Activated CD8-positive, alpha-beta memory T cell treated with anti-CD3 and anti-CD28 coated beads, Interleukin-2, amount 10 ng/mL, durations not matched to agents 7 days and 5 days (primary cell): ENCODE measurements at regions not wholly inside any gene's neighbourhood (a gene's known extent, or its start where the extent isn't known, plus 50 kb on each side); places are given as distances from the start of the nearest gene placed in this dataset.
"Not testable (repeated sequence)": the region's sequence is repeated elsewhere in the genome, so short reads cannot be mapped to it uniquely, and the experiment has no call there.

Source experiments
- ATAC-seq: fragments of 150-1000 bp; cut with Tn5 transposase; one replicate; pipeline ENCODE4 v1.10.0; 2021; ENCODE audit warnings: moderate library complexity
- CTCF ChIA-PET: fragments of 350-600 bp; sonication (Branson Sonifier 250); formaldehyde crosslinking; loops from one replicate; lab custom pipeline; 2021; ENCODE audit warnings: antibody characterized with exemption; lab: Charles Lee
- DNase-seq: peaks from one replicate; pipeline ENCODE4 v3.0.0-alpha.2; 2020
- H3K27ac Mint-ChIP-seq: one replicate; pipeline ENCODE4 v1.8.0; 2021; ENCODE audit warnings: mild to moderate bottlenecking, mixed read lengths
- H3K27me3 Mint-ChIP-seq: one replicate; pipeline ENCODE4 v1.8.0; 2021; ENCODE audit warnings: mixed read lengths
- H3K36me3 Mint-ChIP-seq: one replicate; pipeline ENCODE4 v1.8.0; 2021; ENCODE audit warnings: mild to moderate bottlenecking, mixed read lengths
- H3K4me1 Mint-ChIP-seq: one replicate; pipeline ENCODE4 v1.8.0; 2021; ENCODE audit warnings: mixed read lengths
- H3K4me3 Mint-ChIP-seq: one replicate; pipeline ENCODE4 v1.8.0; 2021; ENCODE audit warnings: mild to moderate bottlenecking, moderate library complexity, mixed read lengths
- H3K9me3 Mint-ChIP-seq: one replicate; pipeline ENCODE4 v1.8.0; 2022; ENCODE audit warnings: low read depth, mixed read lengths

DNA sequence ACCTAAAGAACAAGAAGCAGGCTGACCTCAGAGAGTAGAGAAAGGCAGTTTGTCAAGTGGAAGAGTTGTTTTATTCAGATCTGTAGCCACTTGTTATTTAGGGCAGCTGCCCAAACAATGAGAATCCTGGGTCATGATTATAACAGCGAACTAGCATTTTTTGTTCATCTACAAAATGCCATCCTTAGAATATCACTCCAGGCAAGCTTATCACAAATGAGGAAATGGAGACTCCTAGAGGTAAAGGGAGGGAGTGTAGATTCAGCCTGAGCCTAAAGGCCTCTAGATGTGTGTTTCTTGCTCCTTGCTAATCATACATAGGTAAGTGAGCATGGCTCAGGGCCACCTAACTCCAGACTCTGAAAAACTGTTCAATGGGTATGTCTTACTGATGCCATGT lies 126.1 kb downstream of the HNMT start:
- CTCF ChIA-PET, result no interaction called here
- H3K27me3 Mint-ChIP-seq, result no peaks in the 10 kb centered on the region
- DNase-seq (no peak), ATAC-seq (no peak)
- no peaks in the 10 kb centered on the region for H3K4me1 Mint-ChIP-seq
- no peaks in the 10 kb centered on the region for H3K36me3 Mint-ChIP-seq
- no peak overlapping the region for H3K27ac Mint-ChIP-seq
- H3K9me3 Mint-ChIP-seq, result no peaks in the 10 kb centered on the region
- no peak overlapping the region for H3K4me3 Mint-ChIP-seq

DNA sequence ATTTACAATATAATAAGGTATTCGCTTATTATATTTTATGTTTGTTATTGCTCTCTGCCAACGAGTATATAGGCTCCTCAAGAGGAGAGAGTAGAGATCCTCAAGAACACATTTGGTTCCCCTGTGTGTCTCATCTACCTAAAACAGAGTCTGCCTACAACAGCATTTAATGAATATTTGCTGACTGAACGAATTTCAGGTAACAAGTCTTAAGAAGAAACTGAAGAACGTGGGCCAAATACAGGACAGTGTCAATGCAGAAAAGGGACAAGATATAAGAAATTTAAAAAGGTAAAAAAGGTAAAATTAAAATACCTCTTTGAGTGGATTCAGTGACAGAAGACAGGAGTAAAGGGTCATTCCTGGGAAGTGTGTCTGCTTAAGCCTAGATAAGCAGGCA lies 129.2 kb downstream of the HNMT start:
- Mint-ChIP-seq H3K27me3 (no peaks in the 10 kb centered on the region), H3K4me3 (no peak overlapping the region), H3K36me3 (no peaks in the 10 kb centered on the region), H3K9me3 (no peaks in the 10 kb centered on the region), H3K27ac (no peak overlapping the region), H3K4me1 (no peaks in the 10 kb centered on the region)
- no peak for ATAC-seq
- no peak for DNase-seq
- CTCF ChIA-PET, result no interaction called here

DNA sequence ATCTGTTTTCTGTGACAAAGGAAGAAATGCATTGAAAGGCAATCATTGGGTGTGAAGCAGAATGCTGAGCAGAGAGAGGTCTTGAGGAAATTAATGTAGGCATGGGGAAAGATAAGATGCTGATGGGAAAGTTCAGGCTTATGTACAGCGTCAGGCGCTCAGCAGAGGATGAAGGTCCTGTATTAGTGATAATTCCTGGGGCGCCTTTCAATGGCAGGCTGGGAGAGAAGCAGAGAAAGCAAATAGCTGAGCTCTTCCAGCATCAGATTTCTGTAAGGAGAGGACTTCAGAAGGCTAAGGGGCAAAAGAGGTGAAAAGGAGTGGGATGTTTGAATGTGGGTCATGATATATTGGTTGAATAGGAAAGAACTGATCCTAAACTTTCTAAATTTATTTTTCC lies 129.8 kb downstream of the HNMT start:
- Mint-ChIP-seq H3K4me1 (no peaks in the 10 kb centered on the region), H3K9me3 (no peaks in the 10 kb centered on the region), H3K4me3 (no peak overlapping the region), H3K36me3 (no peaks in the 10 kb centered on the region), H3K27me3 (no peaks in the 10 kb centered on the region), H3K27ac (no peak overlapping the region)
- DNase-seq, result no peak
- ATAC-seq, result no peak
- CTCF ChIA-PET, result no interaction called here

DNA sequence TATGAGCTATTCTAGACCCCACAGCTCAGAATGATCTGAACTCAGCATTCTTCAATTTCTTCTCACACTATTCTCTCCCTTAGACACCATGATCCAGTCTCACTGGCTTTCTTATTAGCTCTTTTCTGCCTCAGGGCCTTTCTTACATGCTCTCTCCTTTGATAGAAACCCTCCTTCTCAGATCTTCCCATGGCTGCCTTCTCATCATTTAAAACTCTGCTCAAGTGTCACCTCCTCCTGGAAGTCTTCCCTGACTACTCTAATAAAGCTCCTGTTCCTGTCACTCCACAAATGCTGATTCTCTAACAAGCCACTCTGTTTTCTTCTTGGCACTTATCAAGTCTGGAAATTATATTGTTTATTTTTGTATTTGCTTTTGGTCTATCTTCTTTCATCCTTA lies 131.1 kb downstream of the HNMT start:
- ATAC-seq, result no peak
- Mint-ChIP-seq H3K9me3 (peaks cover 2% of the 10 kb centered on the region), H3K4me3 (no peak overlapping the region), H3K4me1 (no peaks in the 10 kb centered on the region), H3K27me3 (no peaks in the 10 kb centered on the region), H3K27ac (no peak overlapping the region), H3K36me3 (no peaks in the 10 kb centered on the region)
- CTCF ChIA-PET, result no interaction called here
- no peak for DNase-seq

DNA sequence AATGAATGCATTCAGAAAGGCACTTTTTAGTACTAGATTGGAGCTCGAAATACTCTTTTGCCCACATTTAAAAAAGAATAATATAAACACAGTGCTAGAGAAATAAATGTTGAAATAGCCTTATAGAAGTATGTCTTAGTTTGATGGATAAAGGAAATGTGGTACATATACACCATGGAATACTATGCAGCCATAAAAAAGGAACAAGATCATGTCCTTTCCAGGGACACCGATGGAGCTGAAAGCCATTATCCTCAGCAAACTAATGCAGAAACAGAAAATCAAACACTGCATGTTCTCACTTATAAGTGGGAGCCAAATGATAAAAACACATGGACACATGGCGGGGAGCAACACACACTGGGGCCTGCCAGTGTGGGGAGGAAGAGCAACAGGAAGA lies 135.0 kb downstream of the HNMT start:
- H3K4me3 Mint-ChIP-seq, H3K27me3 Mint-ChIP-seq, CTCF ChIA-PET, H3K36me3 Mint-ChIP-seq, H3K27ac Mint-ChIP-seq, H3K9me3 Mint-ChIP-seq, H3K4me1 Mint-ChIP-seq, DNase-seq, ATAC-seq: not testable (repeated sequence)

DNA sequence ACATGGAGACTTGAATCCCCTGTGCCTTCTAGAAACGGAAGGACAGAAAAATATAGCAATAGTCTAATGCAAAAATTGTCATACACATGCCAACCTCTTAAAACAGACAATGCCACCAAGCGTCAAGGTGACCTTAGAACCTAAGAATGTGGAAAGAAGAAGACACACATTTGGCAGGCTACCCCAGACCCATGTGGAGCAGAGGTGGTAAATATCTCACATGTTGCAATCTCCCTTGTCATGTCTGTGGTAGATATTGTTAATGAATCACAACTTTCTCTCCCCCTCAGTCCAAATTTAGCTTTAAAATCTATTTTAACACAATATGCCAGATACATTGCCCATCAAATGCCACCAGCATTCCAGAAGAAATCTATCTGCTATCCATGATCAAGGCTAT lies 137.4 kb downstream of the HNMT start:
- DNase-seq (no peak), ATAC-seq (no peak)
- CTCF ChIA-PET, result no interaction called here
- no peak overlapping the region for H3K4me3 Mint-ChIP-seq
- H3K9me3 Mint-ChIP-seq, result peaks cover 2% of the 10 kb centered on the region
- H3K36me3 Mint-ChIP-seq, result no peaks in the 10 kb centered on the region
- H3K4me1 Mint-ChIP-seq, result no peaks in the 10 kb centered on the region
- no peaks in the 10 kb centered on the region for H3K27me3 Mint-ChIP-seq
- no peak overlapping the region for H3K27ac Mint-ChIP-seq

DNA sequence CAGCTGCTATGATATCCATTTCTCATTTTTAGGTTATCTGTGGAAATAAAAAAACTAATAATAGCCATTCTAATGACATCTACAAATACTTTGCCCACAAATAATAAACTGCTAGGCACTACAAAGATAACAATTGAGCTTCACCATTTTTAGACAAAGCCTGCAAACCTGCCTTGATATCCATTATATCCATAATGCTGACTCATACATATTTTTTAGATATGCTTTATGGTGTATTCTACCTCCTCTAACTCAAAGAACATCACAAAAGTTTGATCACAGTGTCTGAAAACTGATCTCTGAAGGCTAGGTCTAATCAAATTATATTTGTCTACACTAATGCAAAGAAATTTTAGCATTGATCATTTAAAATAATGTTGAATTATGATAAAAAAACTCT lies 138.4 kb downstream of the HNMT start:
- ATAC-seq, result no peak
- no peaks in the 10 kb centered on the region for H3K27me3 Mint-ChIP-seq
- no peak for DNase-seq
- peaks cover 2% of the 10 kb centered on the region for H3K9me3 Mint-ChIP-seq
- no peaks in the 10 kb centered on the region for H3K4me1 Mint-ChIP-seq
- no peak overlapping the region for H3K27ac Mint-ChIP-seq
- H3K4me3 Mint-ChIP-seq, result no peak overlapping the region
- CTCF ChIA-PET, result no interaction called here
- no peaks in the 10 kb centered on the region for H3K36me3 Mint-ChIP-seq

DNA sequence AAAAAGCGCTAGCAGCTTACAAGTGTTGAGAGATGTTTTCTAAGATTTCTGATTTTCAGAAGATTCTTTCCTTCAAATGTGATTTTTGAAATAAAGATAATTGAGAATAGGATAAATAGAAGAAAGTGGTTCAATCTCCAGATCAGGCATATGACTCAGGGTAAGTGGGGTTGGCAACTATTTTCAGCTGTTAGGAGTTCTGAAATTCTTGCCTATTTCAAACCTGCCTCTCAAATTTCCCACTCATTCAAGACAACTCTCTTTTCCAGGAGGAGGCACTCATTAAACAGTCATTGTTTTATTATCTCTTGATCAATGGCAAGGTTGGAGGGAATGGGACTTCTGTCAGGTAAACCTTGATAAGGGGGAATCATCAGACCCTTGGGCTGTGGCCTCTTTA lies 138.9 kb downstream of the HNMT start:
- peaks cover 2% of the 10 kb centered on the region for H3K9me3 Mint-ChIP-seq
- H3K27me3 Mint-ChIP-seq, result no peaks in the 10 kb centered on the region
- no peak for ATAC-seq
- H3K4me3 Mint-ChIP-seq, result no peak overlapping the region
- no peak overlapping the region for H3K27ac Mint-ChIP-seq
- DNase-seq, result no peak
- no peaks in the 10 kb centered on the region for H3K4me1 Mint-ChIP-seq
- CTCF ChIA-PET, result no interaction called here
- no peaks in the 10 kb centered on the region for H3K36me3 Mint-ChIP-seq

DNA sequence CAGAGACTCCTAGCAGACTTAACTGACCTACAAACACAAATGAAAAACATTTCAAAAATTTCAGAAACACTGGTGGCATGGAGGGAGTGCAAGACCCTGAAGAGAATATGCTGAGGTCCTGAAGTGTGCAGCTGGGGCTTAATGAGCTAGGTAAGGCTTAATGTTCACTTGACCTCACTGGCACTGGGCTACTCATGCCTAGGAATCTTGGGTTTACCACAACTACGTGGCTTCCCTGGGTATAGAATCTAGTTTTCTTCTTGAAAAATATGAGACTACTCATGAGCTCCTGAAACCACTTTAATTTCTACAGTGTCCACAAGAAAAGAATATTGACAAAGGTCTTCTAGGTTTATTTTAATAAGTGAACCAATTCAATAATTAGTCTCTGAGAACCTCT lies 139.8 kb downstream of the HNMT start:
- H3K4me1 Mint-ChIP-seq, result no peaks in the 10 kb centered on the region

DNA sequence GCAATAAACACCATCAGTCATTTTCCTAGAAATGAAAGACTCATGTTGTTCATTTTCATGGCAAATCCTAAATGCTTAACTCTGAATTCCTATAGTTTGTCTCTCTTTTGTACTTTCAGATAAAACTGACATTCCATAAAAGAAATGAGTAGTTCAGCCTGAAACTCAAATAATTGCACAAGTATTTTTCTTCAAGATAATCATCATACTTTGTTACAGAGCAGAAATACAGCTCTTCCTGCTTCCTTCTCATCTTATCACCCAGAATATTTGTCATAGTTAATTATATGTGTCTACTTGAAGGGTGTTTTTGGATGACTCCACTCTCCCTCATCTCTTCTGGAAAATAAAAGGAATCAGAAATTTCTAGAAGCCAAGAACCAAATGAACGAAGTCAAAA lies 141.1 kb downstream of the HNMT start:
- DNase-seq, result no peak
- Mint-ChIP-seq H3K4me1 (no peaks in the 10 kb centered on the region), H3K4me3 (no peak overlapping the region), H3K27me3 (no peaks in the 10 kb centered on the region), H3K9me3 (no peaks in the 10 kb centered on the region), H3K27ac (no peak overlapping the region), H3K36me3 (no peaks in the 10 kb centered on the region)
- CTCF ChIA-PET, result no interaction called here
- ATAC-seq, result no peak

More for the DNA sequence above, 139.8 kb downstream of the HNMT start:
- no peak for ATAC-seq
- H3K36me3 Mint-ChIP-seq, result no peaks in the 10 kb centered on the region
- H3K4me3 Mint-ChIP-seq, result no peak overlapping the region
- no peak overlapping the region for H3K27ac Mint-ChIP-seq
- no peak for DNase-seq
- H3K27me3 Mint-ChIP-seq, result no peaks in the 10 kb centered on the region
- H3K9me3 Mint-ChIP-seq, result peaks cover 2% of the 10 kb centered on the region
- CTCF ChIA-PET, result no interaction called here

DNA sequence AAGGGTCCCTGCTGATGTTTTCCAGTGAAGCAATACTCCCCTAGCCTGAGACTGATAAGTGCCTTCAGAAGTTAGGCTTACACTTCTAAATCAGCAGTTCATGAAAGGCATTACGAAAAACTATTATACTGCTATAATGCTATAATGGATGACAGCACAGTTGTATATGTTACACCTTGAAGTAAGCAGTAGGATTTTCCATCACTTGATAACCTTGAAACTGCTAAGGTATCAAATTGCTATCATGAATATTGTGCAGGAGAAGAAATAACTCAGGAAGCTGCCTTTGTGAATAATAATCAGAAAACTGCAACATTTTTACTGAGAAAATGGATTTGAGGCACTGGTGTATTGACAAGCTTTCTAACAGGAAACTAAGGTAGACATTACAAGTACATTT lies 142.3 kb downstream of the HNMT start:
- ATAC-seq (no peak), DNase-seq (no peak)
- H3K4me3 Mint-ChIP-seq, result no peak overlapping the region
- CTCF ChIA-PET, result no interaction called here
- H3K27me3 Mint-ChIP-seq, result no peaks in the 10 kb centered on the region
- no peaks in the 10 kb centered on the region for H3K9me3 Mint-ChIP-seq
- no peaks in the 10 kb centered on the region for H3K4me1 Mint-ChIP-seq
- no peaks in the 10 kb centered on the region for H3K36me3 Mint-ChIP-seq
- H3K27ac Mint-ChIP-seq, result no peak overlapping the region

DNA sequence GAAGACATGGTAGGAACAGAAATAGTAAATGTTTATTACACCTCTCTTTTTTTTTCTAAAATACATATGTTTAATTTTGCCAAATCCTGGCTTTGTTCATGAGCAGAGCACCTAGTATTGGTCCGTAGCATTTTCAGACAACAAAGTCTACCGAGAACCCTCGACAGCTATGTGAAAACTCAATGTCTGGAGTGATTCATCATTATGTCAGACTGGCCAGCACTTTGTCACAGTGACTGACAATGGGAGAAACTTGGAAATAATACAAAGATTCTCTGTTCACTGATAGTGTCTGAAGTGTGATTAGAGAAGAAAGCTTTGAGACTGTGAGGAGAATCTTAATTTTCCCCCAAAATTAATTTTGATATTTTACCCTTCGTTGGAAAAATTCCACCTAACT lies 143.0 kb downstream of the HNMT start:
- no peak overlapping the region for H3K4me3 Mint-ChIP-seq
- no peaks in the 10 kb centered on the region for H3K27me3 Mint-ChIP-seq
- ATAC-seq, result no peak
- H3K4me1 Mint-ChIP-seq, result no peaks in the 10 kb centered on the region
- CTCF ChIA-PET, result no interaction called here
- no peak for DNase-seq
- H3K27ac Mint-ChIP-seq, result no peak overlapping the region
- no peaks in the 10 kb centered on the region for H3K36me3 Mint-ChIP-seq
- no peaks in the 10 kb centered on the region for H3K9me3 Mint-ChIP-seq

DNA sequence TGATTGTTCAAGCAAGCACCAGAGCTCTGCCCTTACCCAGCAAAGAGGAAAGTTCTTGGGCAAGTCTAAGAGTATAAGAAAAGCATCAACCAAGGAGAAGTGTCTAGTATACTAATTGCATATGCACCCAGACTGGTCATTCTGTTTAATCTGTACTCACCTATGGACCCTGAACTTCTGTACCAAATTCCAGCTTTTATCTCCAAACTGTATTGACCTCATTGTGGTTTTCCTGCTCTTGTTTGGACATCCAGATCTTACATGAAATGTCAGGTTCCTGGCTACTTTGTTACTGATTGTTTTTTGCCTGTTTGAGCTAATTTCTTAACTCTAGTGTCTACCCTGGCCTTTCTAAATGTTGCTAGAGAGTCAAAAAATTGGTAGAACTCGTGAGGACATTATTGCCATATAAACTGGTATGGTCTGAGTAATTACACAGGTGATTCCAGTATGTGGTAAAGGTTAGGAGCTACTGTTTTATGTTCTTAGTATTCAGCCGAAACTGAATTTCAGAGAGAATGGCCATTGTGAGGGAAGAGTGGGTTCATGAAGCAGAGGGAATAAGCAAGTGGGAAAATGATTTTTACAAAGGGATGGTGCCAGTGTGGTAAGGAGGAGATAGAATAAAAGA lies 146.3 kb downstream of the HNMT start:
- no peak overlapping the region for H3K4me3 Mint-ChIP-seq
- H3K27ac Mint-ChIP-seq, result no peak overlapping the region
- CTCF ChIA-PET, result no interaction called here
- no peaks in the 10 kb centered on the region for H3K27me3 Mint-ChIP-seq
- DNase-seq, result no peak
- H3K4me1 Mint-ChIP-seq, result no peaks in the 10 kb centered on the region
- no peak for ATAC-seq
- no peaks in the 10 kb centered on the region for H3K36me3 Mint-ChIP-seq
- H3K9me3 Mint-ChIP-seq, result no peaks in the 10 kb centered on the region

DNA sequence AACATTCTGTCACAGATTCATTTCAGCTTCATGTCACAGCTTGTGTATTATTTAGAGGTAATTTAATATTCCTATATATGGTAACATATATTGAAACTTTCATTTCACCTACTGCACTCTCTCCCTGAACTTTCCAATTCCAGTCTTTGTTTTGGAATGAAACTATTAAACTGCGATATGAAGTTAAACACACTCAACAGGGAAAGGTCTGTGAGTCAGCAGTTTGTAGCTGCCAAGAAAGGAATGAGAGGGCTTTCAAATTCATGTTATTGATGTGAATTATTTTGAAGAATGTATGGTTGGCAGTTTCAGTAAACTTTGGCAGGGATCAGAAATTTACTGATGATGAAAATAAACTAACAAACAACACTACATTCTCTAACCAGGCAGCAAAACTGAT lies 148.3 kb downstream of the HNMT start:
- Mint-ChIP-seq H3K27ac (no peak overlapping the region), H3K9me3 (no peaks in the 10 kb centered on the region), H3K36me3 (no peaks in the 10 kb centered on the region), H3K27me3 (no peaks in the 10 kb centered on the region), H3K4me3 (no peak overlapping the region), H3K4me1 (no peaks in the 10 kb centered on the region)
- CTCF ChIA-PET, result no interaction called here
- DNase-seq (no peak), ATAC-seq (no peak)
